Astrocyte of the spinal cord (primary cell): ENCODE measurements at regions not wholly inside any gene's neighbourhood (a gene's known extent, or its start where the extent isn't known, plus 50 kb on each side); places are given as distances from the start of the nearest gene placed in this dataset.

Experiments used
- DNase-seq: peaks from one replicate; pipeline ENCODE4 v3.0.0; 2011; ENCODE audit warnings: low read depth, low spot score
- H3K4me3 ChIP-seq: 2 replicates; pipeline ENCODE4 v1.5.1; 2011; ENCODE audit warnings: low read depth, mild to moderate bottlenecking, low read length, moderate library complexity
- CTCF ChIP-seq: IDR thresholded peaks from 2 replicates; pipeline ENCODE4 v1.5.1; 2012; ENCODE audit warnings: low read depth, mild to moderate bottlenecking, low read length, inconsistent platforms
- in situ Hi-C: cut with HindIII; loops from 2 replicates; pipeline ENCODE4 v1.10.0; 2017; ENCODE audit warnings: low sequenced_read_pairs

GRCh38 chr7:138169441-138169851, 93.2 kb downstream of the AKR1D1 start:
- TF ChIP-seq CTCF, result no peak
- H3K4me3 ChIP-seq, result no peak overlapping the region
- in situ Hi-C loops, result no loop called here
- DNase-seq, result no peak

GRCh38 chr7:138170298-138170697, 94.0 kb downstream of the AKR1D1 start:
- H3K4me3 ChIP-seq, result no peak overlapping the region
- TF ChIP-seq CTCF, result no peak
- DNase-seq, result no peak
- in situ Hi-C loops, result no loop called here

GRCh38 chr7:138170959-138171703, 94.9 kb downstream of the AKR1D1 start:
- no peak for DNase-seq
- in situ Hi-C loops, result no loop called here
- no peak for TF ChIP-seq CTCF
- no peak overlapping the region for H3K4me3 ChIP-seq

- H3K4me3 ChIP-seq, result no peak overlapping the region
- in situ Hi-C loops, result no loop called here
- TF ChIP-seq CTCF, result no peak
- no peak for DNase-seq
These were observed 97.3 kb downstream of the AKR1D1 start for GRCh38 chr7:138173548-138173947.

- in situ Hi-C loops, result no loop called here
- no peak for DNase-seq
- H3K4me3 ChIP-seq, result no peak overlapping the region
- no peak for TF ChIP-seq CTCF
These were observed 99.8 kb downstream of the AKR1D1 start for GRCh38 chr7:138176060-138176459.

GRCh38 chr7:138184191-138184590, 107.9 kb downstream of the AKR1D1 start:
- no peak for TF ChIP-seq CTCF
- H3K4me3 ChIP-seq, result no peak overlapping the region
- DNase-seq, result no peak
- in situ Hi-C loops, result no loop called here
